Endothelial cell of umbilical vein (primary cell): ENCODE measurements at regions not wholly inside any gene's neighbourhood (a gene's known extent, or its start where the extent isn't known, plus 50 kb on each side); places are given as distances from the start of the nearest gene placed in this dataset.
A peak's percentile ranks its signal among the peaks of the same experiment; 100 is the strongest.

ENCODE experiments used
- BruUV-seq: library from RNA; stranded (reverse); fragments of 400-500 nt; replicated peaks from 2 replicates; lab custom pipeline; 2021; lab: Mats Ljungman, UMichigan
- CTCF ChIA-PET: fragments of 300-600, 350-600 bp; sonication (Branson Sonifier 250); formaldehyde crosslinking; loops from one replicate; lab custom pipeline; 2021; ENCODE audit warnings: antibody characterized with exemption, inconsistent platforms; lab: Charles Lee
- POLR2A ChIA-PET: fragments of 300-600, 350-600 bp; sonication (Branson Sonifier 250); formaldehyde crosslinking; loops from one replicate; lab custom pipeline; 2021; ENCODE audit warnings: antibody characterized with exemption, inconsistent platforms; lab: Charles Lee
- DNase-seq: peaks from one replicate; pipeline ENCODE4 v3.0.0-alpha.2; 2011; ENCODE audit warnings: low read depth, low spot score
- FAIRE-seq: peaks from 2 replicates; lab custom pipeline; 2011; peaks lifted over from hg19 to GRCh38; lab: Jason Lieb, UNC
- H2AFZ ChIP-seq: 2 replicates; pipeline ENCODE4 v1.6.0; 2012; ENCODE audit warnings: low read depth, low read length, control low read depth, inconsistent platforms
- H3K27ac ChIP-seq: 2 replicates; pipeline ENCODE4 v1.5.1; 2011; ENCODE audit warnings: low read depth, mild to moderate bottlenecking, control low read depth, low read length, moderate library complexity; ENCODE audit not compliant: insufficient read depth
- H3K27me3 ChIP-seq, 2 experiments: 2 replicates each; pipeline versions ENCODE4 v1.6.0 to v1.6.1; 2011; ENCODE audit warnings: low read length in 2 of 2, mixed read lengths in 1 of 2; ENCODE audit not compliant: control insufficient read depth in 2 of 2, insufficient read depth in 2 of 2
- H3K36me3 ChIP-seq, 2 experiments: 2 replicates in 1 of 2; 3 replicates in 1 of 2; pipeline ENCODE4 v1.5.1; 2011; ENCODE audit warnings: low read length in 2 of 2, mild to moderate bottlenecking in 1 of 2, moderate library complexity in 1 of 2; ENCODE audit not compliant: control insufficient read depth in 2 of 2, insufficient read depth in 2 of 2; ENCODE audit errors: extremely low read depth in 1 of 2
- H3K4me1 ChIP-seq: 3 replicates; pipeline ENCODE4 v1.5.1; 2011; ENCODE audit warnings: mild to moderate bottlenecking, low read length; ENCODE audit not compliant: control insufficient read depth, insufficient read depth; ENCODE audit errors: extremely low read depth
- H3K4me2 ChIP-seq: 2 replicates; pipeline ENCODE4 v1.6.1; 2011; ENCODE audit warnings: low read length, control low read depth, mixed read lengths; ENCODE audit not compliant: insufficient read depth
- H3K4me3 ChIP-seq, 3 experiments: fragments of 200-600 bp in 1 of 3; sonication (generic), shearing (Covaris generic) in 1 of 3; replicated peaks in 1 of 3; 2 replicates each; pipeline ENCODE4 v1.5.1; 2011 to 2016; ENCODE audit warnings: control low read depth in 3 of 3, low read length in 3 of 3, mild to moderate bottlenecking in 2 of 3, inconsistent platforms in 1 of 3, low read depth in 1 of 3, moderate library complexity in 1 of 3; ENCODE audit not compliant: insufficient read depth in 1 of 3
- H3K79me2 ChIP-seq: 2 replicates; pipeline ENCODE4 v1.6.0; 2012; ENCODE audit warnings: low read length, inconsistent platforms; ENCODE audit not compliant: control insufficient read depth, insufficient read depth
- H3K9ac ChIP-seq: replicated peaks from 2 replicates; pipeline ENCODE3; 2011; ENCODE audit warnings: low read length, control low read depth; ENCODE audit not compliant: insufficient read depth; ENCODE audit errors: extremely low read depth
- H3K9me1 ChIP-seq: replicated peaks from 3 replicates; pipeline ENCODE4 v1.6.0; 2011; ENCODE audit warnings: mild to moderate bottlenecking, low read length; ENCODE audit not compliant: control insufficient read depth, insufficient read depth; ENCODE audit errors: extremely low read depth
- H3K9me3 ChIP-seq: replicated peaks from 2 replicates; pipeline ENCODE4 v1.5.1; 2012; ENCODE audit warnings: low read length, inconsistent platforms; ENCODE audit not compliant: control insufficient read depth, insufficient read depth
- H4K20me1 ChIP-seq: replicated peaks from 2 replicates; pipeline ENCODE3; 2011; ENCODE audit warnings: mild to moderate bottlenecking, low read length; ENCODE audit not compliant: control insufficient read depth, insufficient read depth; ENCODE audit errors: extremely low read depth
- FOS ChIP-seq: IDR thresholded peaks from 2 replicates; pipeline ENCODE4 v1.6.1; 2011; ENCODE audit warnings: mild to moderate bottlenecking, low read length, moderate library complexity, borderline replicate concordance; ENCODE audit not compliant: insufficient read depth
- GATA2 ChIP-seq: IDR thresholded peaks from 2 replicates; pipeline ENCODE4 v1.7.0; 2011; ENCODE audit warnings: low read depth, mild to moderate bottlenecking, moderate library complexity, mixed read lengths, low read length; ENCODE audit not compliant: insufficient read length, insufficient read depth
- JUN ChIP-seq: IDR thresholded peaks from 2 replicates; pipeline ENCODE4 v1.6.1; 2011; ENCODE audit warnings: borderline replicate concordance, low read depth; ENCODE audit not compliant: insufficient read length, insufficient read depth
- MYC ChIP-seq: IDR thresholded peaks from one replicate; pipeline ENCODE4 v1.6.1; 2011; ENCODE audit warnings: mild to moderate bottlenecking, low read depth, low read length
- POLR2A ChIP-seq: IDR thresholded peaks from 2 replicates; pipeline ENCODE4 v1.6.1; 2012; ENCODE audit warnings: low read depth, mild to moderate bottlenecking, control low read depth, low read length
- POLR2AphosphoS5 ChIP-seq: IDR thresholded peaks from 2 replicates; pipeline ENCODE4 v1.6.1; 2012; ENCODE audit warnings: low read depth, mild to moderate bottlenecking, control low read depth, low read length, moderate library complexity; ENCODE audit not compliant: insufficient read depth
- dilution Hi-C: fragments of 300-500 bp; cut with MboI; formaldehyde crosslinking; loops from one replicate; pipeline ENCODE4 v1.15.0; 2019; ENCODE audit warnings: low sequenced_read_pairs; ENCODE audit not compliant: extremely low pct_ligation_motif_present
- intact Hi-C: fragments of 100-400 bp; cut with micrococcal nuclease; formaldehyde crosslinking; loops from one replicate; pipeline ENCODE4 v1.10.0; 2022
- TF ChIP-seq, protein P1 (sequence below), 2 donors: IDR thresholded peaks; 1 replicate in 1 of 2; 2 replicates in 1 of 2; pipeline ENCODE4 v1.5.1; 2011; ENCODE audit warnings: low read length in 2 of 2, mild to moderate bottlenecking in 2 of 2, moderate library complexity in 2 of 2, control low read depth in 1 of 2, inconsistent platforms in 1 of 2, low read depth in 1 of 2; ENCODE audit not compliant: insufficient read depth in 1 of 2; ENCODE audit errors: extremely low read depth in 1 of 2

DNA sequence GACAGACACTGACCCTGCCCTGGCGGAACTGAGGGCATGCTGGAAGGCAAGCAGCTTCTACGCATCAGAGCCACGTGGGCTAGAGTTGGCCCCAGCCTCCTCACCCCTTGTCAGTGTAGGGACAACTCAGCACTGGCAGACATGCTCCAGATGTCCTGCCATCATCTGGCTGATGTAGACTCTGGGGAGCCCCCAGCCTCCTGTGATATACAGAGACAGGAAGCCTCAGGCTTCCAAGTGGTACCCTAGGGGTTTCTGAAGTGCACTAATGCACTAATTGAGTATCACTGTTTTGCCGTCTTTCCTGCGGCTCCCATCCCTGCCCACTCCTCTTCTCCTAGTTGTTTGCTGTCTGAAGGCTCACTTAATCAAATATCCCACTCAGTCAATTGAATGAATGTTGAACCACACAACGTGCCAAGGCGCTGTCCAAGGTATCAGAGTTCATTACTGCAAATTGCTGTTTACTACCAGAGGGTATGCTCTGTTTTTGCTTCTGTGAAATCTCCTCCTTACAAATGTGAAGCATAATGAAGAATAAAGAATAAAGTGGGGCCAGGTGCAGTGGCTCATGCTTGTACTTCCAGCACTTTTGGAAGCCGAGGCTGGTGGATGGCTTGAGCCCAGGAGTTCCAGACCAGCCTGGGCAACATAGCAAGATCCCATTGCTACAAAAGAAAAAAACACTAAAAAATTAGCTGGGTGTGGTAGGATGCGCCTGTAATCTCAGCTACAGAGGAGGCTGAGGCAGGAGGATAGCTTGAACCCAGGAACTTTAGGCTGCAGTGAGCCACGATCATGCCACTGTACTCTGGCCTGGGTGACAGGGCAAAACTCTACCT lies 76.4 kb upstream of the ZBTB18 start:
- peak; percentile 31 for DNase-seq
- ChIA-PET CTCF (interaction anchor here (1.1 to 2.2 kb wide), 2 partner anchors 29 to 34 kb away, joined by 3 to 5 read pairs; no protein-coding TSS in a partner anchor), POLR2A (no interaction called here)
- no peaks in the 10 kb centered on the region for H3K79me2 ChIP-seq
- no peaks in the 10 kb centered on the region for H3K9me1 ChIP-seq
- BruUV-seq: no TSS peak
- intact Hi-C loops (no loop called here), dilution Hi-C loops (no loop called here)
- H2AFZ ChIP-seq: no peak overlapping the region
- H3K36me3 ChIP-seq: no peaks in the 10 kb centered on the region
- H3K4me3 ChIP-seq: no peak overlapping the region
- peak; percentile 50 for FAIRE-seq
- no peak for TF ChIP-seq POLR2AphosphoS5
- TF ChIP-seq FOS: no peak
- TF ChIP-seq, protein P1, sequence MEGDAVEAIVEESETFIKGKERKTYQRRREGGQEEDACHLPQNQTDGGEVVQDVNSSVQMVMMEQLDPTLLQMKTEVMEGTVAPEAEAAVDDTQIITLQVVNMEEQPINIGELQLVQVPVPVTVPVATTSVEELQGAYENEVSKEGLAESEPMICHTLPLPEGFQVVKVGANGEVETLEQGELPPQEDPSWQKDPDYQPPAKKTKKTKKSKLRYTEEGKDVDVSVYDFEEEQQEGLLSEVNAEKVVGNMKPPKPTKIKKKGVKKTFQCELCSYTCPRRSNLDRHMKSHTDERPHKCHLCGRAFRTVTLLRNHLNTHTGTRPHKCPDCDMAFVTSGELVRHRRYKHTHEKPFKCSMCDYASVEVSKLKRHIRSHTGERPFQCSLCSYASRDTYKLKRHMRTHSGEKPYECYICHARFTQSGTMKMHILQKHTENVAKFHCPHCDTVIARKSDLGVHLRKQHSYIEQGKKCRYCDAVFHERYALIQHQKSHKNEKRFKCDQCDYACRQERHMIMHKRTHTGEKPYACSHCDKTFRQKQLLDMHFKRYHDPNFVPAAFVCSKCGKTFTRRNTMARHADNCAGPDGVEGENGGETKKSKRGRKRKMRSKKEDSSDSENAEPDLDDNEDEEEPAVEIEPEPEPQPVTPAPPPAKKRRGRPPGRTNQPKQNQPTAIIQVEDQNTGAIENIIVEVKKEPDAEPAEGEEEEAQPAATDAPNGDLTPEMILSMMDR (IDR thresholded peaks at IDR 0.05; ENCODE audit: extremely low read depth in 1 of 2, insufficient read depth in 1 of 2, low read depth in 1 of 2, low read length in 2 of 2): no peak
- TF ChIP-seq JUN: no peak
- no peak for TF ChIP-seq POLR2A
- no peak for TF ChIP-seq GATA2
- no peak for TF ChIP-seq MYC
- H3K4me2 ChIP-seq: no peak overlapping the region
- peaks cover 0 to 2% of the 10 kb centered on the region in 2 experiments for H3K27me3 ChIP-seq
- no peak overlapping the region for H3K27ac ChIP-seq
- H4K20me1 ChIP-seq: no peaks in the 10 kb centered on the region
- no peaks in the 10 kb centered on the region for H3K4me1 ChIP-seq
- H3K9ac ChIP-seq: no peak overlapping the region
- H3K9me3 ChIP-seq: no peaks in the 10 kb centered on the region
